HG03066 (cell line): ENCODE measurements at regions not wholly inside any gene's neighbourhood (a gene's known extent, or its start where the extent isn't known, plus 50 kb on each side); places are given as distances from the start of the nearest gene placed in this dataset.
"Not testable (repeated sequence)": the region's sequence is repeated elsewhere in the genome, so short reads cannot be mapped to it uniquely, and the experiment has no call there.

Experiments used
- ATAC-seq: cut with Tn5 transposase; IDR thresholded peaks from one replicate; pipeline ENCODE4 v1.9.1; 2021; ENCODE audit warnings: low read depth; ENCODE audit not compliant: unreplicated experiment

GRCh38 chr10:55551603-55552002 is 750.6 kb upstream of the PCDH15 start:
- ATAC-seq = no peak

GRCh38 chr10:55550236-55550635 is 749.2 kb upstream of the PCDH15 start:
- ATAC-seq = no peak

- ATAC-seq = not testable (repeated sequence)
Measured at GRCh38 chr10:55537497-55537896, 736.5 kb upstream of the PCDH15 start.

- ATAC-seq = no peak
Measured at GRCh38 chr10:55519264-55519663, 718.2 kb upstream of the PCDH15 start.

GRCh38 chr10:55518416-55518815 is 717.4 kb upstream of the PCDH15 start:
- not testable (repeated sequence) for ATAC-seq

GRCh38 chr10:55509168-55509567 is 708.1 kb upstream of the PCDH15 start:
- ATAC-seq = no peak

GRCh38 chr10:55500931-55501559 is 700.0 kb upstream of the PCDH15 start:
- ATAC-seq = peak; percentile 75

- no peak for ATAC-seq
Measured at GRCh38 chr10:55497893-55498499, 697.0 kb upstream of the PCDH15 start.

- ATAC-seq = no peak
Measured at GRCh38 chr10:55495555-55495954, 694.5 kb upstream of the PCDH15 start.

- ATAC-seq = no peak
Measured at GRCh38 chr10:55491712-55492111, 690.7 kb upstream of the PCDH15 start.

- ATAC-seq = no peak
Measured at GRCh38 chr10:55485827-55486226, 684.8 kb upstream of the PCDH15 start.

GRCh38 chr10:55476129-55476528 is 675.1 kb upstream of the PCDH15 start:
- ATAC-seq = no peak

- no peak for ATAC-seq
Measured at GRCh38 chr10:55474258-55474657, 673.2 kb upstream of the PCDH15 start.

GRCh38 chr10:55470840-55471239 is 669.8 kb upstream of the PCDH15 start:
- no peak for ATAC-seq

- no peak for ATAC-seq
Measured at GRCh38 chr10:55466806-55467504, 665.9 kb upstream of the PCDH15 start.

- ATAC-seq = no peak
Measured at GRCh38 chr10:55464083-55464482, 663.1 kb upstream of the PCDH15 start.

- no peak for ATAC-seq
Measured at GRCh38 chr10:55460008-55460407, 659.0 kb upstream of the PCDH15 start.

GRCh38 chr10:55449981-55450380 is 649.0 kb upstream of the PCDH15 start:
- no peak for ATAC-seq

GRCh38 chr10:55446441-55447002 is 645.5 kb upstream of the PCDH15 start:
- no peak for ATAC-seq

GRCh38 chr10:55441777-55442176 is 640.7 kb upstream of the PCDH15 start:
- ATAC-seq = no peak

GRCh38 chr10:55426138-55426537 is 625.1 kb upstream of the PCDH15 start:
- no peak for ATAC-seq
